ENCODE measurements at regions not wholly inside any gene's neighbourhood (a gene's known extent, or its start where the extent isn't known, plus 50 kb on each side); places are given as distances from the start of the nearest gene placed in this dataset.

- no peaks in the 10 kb centered on the region for H3K9me2 ChIP-seq
- no peaks in the 10 kb centered on the region for H3K79me2 ChIP-seq (ENCODE audit: insufficient read depth)
- no peaks in the 10 kb centered on the region for H4K20me1 ChIP-seq (ENCODE audit: insufficient read depth)
- H3K27me3 ChIP-seq (ENCODE audit: insufficient read depth): no peaks in the 10 kb centered on the region
- no peaks in the 10 kb centered on the region for H3K9me3 ChIP-seq
- H3K4me1 ChIP-seq (ENCODE audit: control insufficient read depth in 1 of 2, insufficient read depth in 2 of 2, low read depth in 1 of 2, low read length in 1 of 2): no peaks in the 10 kb centered on the region
- H3K36me3 ChIP-seq (replicated peaks in 1 of 2; ENCODE audit: control insufficient read depth in 1 of 2, insufficient read depth in 2 of 2, low read length in 1 of 2): no peaks in the 10 kb centered on the region
- H3K4me3 ChIP-seq (ENCODE audit: low read depth in 2 of 2, low read length in 1 of 2): no peak overlapping the region
- ChIA-PET CTCF (no interaction called here), POLR2A (no interaction called here)
- no peaks in the 10 kb centered on the region for H3F3A ChIP-seq (replicated peaks; ENCODE audit: insufficient read depth)
- H3K9ac ChIP-seq: no peak overlapping the region
- DNase-seq: no peak
- no peak overlapping the region for H3K27ac ChIP-seq (ENCODE audit: low read depth in 2 of 2, low read length in 1 of 2)
- WGBS (ENCODE audit: low lambda C conversion rate): 56% methylated on average over 11 of the region's 11 CpGs
- no peak for TF ChIP-seq GABPA (IDR thresholded peaks at IDR 0.05; ENCODE audit: low read depth)
- no peak for TF ChIP-seq TAF1 (IDR thresholded peaks at IDR 0.05; ENCODE audit: borderline replicate concordance, low read depth, low read length)
- TF ChIP-seq FOXJ3 (CRISPR knock-in tag; IDR thresholded peaks at IDR 0.05): no peak
- TF ChIP-seq RFX5 (IDR thresholded peaks at IDR 0.05; ENCODE audit: low read length): no peak
- TF ChIP-seq ZBTB33 (IDR thresholded peaks at IDR 0.05; ENCODE audit: borderline replicate concordance, low read depth): no peak
- no peak for TF ChIP-seq TEAD4 (IDR thresholded peaks at IDR 0.05; ENCODE audit: borderline replicate concordance, insufficient read depth)
- TF ChIP-seq NFIC (IDR thresholded peaks at IDR 0.05; ENCODE audit: borderline replicate concordance): no peak
- no peak for TF ChIP-seq FOSL2 (IDR thresholded peaks at IDR 0.05; ENCODE audit: borderline replicate concordance, low read depth)
- TF ChIP-seq RAD21 (IDR thresholded peaks at IDR 0.05; ENCODE audit: low read length): no peak
- TF ChIP-seq TCF12 (IDR thresholded peaks at IDR 0.05): no peak
- TF ChIP-seq EP300 (IDR thresholded peaks at IDR 0.05; ENCODE audit: borderline replicate concordance in 1 of 2, low read depth in 1 of 2, low read length in 1 of 2): no peak
- TF ChIP-seq MAX (IDR thresholded peaks at IDR 0.05; ENCODE audit: low read depth): no peak
- TF ChIP-seq RXRA (IDR thresholded peaks at IDR 0.05; ENCODE audit: borderline replicate concordance, low read depth): no peak
- TF ChIP-seq EZH2phosphoT487 (IDR thresholded peaks at IDR 0.05; ENCODE audit: borderline replicate concordance, low read depth): no peak
- TF ChIP-seq USF2 (IDR thresholded peaks at IDR 0.05; ENCODE audit: borderline replicate concordance, low read depth, low read length): no peak
- no peak for TF ChIP-seq SIN3A (IDR thresholded peaks at IDR 0.05; ENCODE audit: borderline replicate concordance, low read depth, low read length)
- no peak overlapping the region for H3K4me2 ChIP-seq
- H2AFZ ChIP-seq (ENCODE audit: low read depth): no peak overlapping the region
Measured at GRCh38 chr16:10318798-10319500, 66.9 kb upstream of the ATF7IP2 start.
